ENCODE measurements at regions not wholly inside any gene's neighbourhood (a gene's known extent, or its start where the extent isn't known, plus 50 kb on each side); places are given as distances from the start of the nearest gene placed in this dataset.

DNA sequence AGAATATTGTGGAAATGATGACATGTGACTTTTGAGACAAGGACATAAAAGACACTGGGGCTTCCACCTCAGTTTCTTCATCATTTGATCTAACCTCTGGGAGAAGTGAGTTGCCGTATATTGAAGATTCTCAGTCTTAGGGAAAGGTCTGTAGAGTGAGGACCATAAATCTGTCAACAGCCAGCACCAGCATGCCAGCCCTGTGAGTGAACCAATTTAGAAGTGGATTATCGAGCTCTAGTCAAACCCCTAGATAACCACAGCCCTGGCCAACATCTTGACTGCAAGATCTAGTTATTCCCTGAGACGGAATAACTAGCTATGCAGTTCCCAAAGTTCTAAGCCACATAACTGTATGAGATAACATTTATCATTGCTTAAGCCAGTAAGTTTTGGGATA is 108.8 kb upstream of the PTPRR start:
- TF ChIP-seq HNF4A (conservative IDR thresholded peaks at IDR 0.05) = no peak
- Histone ChIP-seq H3K9ac (ENCODE audit: low read depth in 1 of 2, low read length in 2 of 2) (no peak overlapping the region), H3K9me3 (ENCODE audit: control insufficient read depth in 4 of 4, low read length in 3 of 4) (no peaks in the 10 kb centered on the region), H3K36me3 (ENCODE audit: control insufficient read depth in 4 of 4, insufficient read depth in 3 of 4, low read depth in 1 of 4, low read length in 3 of 4) (no peaks in the 10 kb centered on the region), H3K27ac (ENCODE audit: low read depth in 1 of 2, low read length in 2 of 2) (no peak overlapping the region), H3K4me3 (ENCODE audit: low read depth in 1 of 3, low read length in 3 of 3) (no peak overlapping the region), H3K27me3 (ENCODE audit: control insufficient read depth in 4 of 4, insufficient read depth in 4 of 4, low read length in 3 of 4) (no peaks in the 10 kb centered on the region), H3K4me1 (ENCODE audit: control insufficient read depth in 4 of 4, insufficient read depth in 4 of 4, low read length in 3 of 4) (no peaks in the 10 kb centered on the region)
- 71% methylated on average over 3 of the region's 3 CpGs for WGBS
- DNase-seq (ENCODE audit: low spot score) = no peak

DNA sequence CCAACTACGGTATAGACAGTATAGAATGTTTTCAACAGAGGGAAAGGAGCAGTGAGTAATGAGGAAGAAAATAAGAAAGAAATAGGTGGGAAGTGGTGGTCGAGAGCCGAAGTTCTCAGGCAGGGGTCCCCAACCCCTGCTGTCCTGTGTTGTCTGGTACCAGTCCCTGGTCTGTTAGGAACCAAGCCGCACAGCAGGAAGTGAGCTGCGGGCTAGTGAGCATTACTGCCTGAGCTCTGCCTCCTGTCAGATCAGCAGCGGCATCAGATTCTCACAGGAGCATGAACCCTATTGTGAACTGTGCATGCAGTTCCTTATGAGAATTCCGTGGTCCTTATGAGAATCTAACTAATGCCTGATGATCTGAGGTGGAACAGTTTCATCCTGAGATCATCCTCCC is 107.3 kb upstream of the PTPRR start:
- Histone ChIP-seq H3K27me3 (ENCODE audit: control insufficient read depth in 4 of 4, insufficient read depth in 4 of 4, low read length in 3 of 4) (no peaks in the 10 kb centered on the region), H3K9ac (ENCODE audit: low read depth in 1 of 2, low read length in 2 of 2) (no peak overlapping the region), H3K4me1 (ENCODE audit: control insufficient read depth in 4 of 4, insufficient read depth in 4 of 4, low read length in 3 of 4) (no peaks in the 10 kb centered on the region), H3K4me3 (ENCODE audit: low read depth in 1 of 3, low read length in 3 of 3) (no peak overlapping the region), H3K27ac (ENCODE audit: low read depth in 1 of 2, low read length in 2 of 2) (no peak overlapping the region), H3K36me3 (ENCODE audit: control insufficient read depth in 4 of 4, insufficient read depth in 3 of 4, low read depth in 1 of 4, low read length in 3 of 4) (no peaks in the 10 kb centered on the region), H3K9me3 (ENCODE audit: control insufficient read depth in 4 of 4, low read length in 3 of 4) (no peaks in the 10 kb centered on the region)
- TF ChIP-seq FOXA2 (IDR thresholded peaks at IDR 0.05) (no peak), RXRA (IDR thresholded peaks at IDR 0.05) (no peak), RAD21 (IDR thresholded peaks at IDR 0.05) (no peak)
- TF ChIP-seq, protein P1, sequence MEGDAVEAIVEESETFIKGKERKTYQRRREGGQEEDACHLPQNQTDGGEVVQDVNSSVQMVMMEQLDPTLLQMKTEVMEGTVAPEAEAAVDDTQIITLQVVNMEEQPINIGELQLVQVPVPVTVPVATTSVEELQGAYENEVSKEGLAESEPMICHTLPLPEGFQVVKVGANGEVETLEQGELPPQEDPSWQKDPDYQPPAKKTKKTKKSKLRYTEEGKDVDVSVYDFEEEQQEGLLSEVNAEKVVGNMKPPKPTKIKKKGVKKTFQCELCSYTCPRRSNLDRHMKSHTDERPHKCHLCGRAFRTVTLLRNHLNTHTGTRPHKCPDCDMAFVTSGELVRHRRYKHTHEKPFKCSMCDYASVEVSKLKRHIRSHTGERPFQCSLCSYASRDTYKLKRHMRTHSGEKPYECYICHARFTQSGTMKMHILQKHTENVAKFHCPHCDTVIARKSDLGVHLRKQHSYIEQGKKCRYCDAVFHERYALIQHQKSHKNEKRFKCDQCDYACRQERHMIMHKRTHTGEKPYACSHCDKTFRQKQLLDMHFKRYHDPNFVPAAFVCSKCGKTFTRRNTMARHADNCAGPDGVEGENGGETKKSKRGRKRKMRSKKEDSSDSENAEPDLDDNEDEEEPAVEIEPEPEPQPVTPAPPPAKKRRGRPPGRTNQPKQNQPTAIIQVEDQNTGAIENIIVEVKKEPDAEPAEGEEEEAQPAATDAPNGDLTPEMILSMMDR (IDR thresholded peaks at IDR 0.05; ENCODE audit: low read depth, low read length, missing input control) = no peak
- TF ChIP-seq, protein P2, sequence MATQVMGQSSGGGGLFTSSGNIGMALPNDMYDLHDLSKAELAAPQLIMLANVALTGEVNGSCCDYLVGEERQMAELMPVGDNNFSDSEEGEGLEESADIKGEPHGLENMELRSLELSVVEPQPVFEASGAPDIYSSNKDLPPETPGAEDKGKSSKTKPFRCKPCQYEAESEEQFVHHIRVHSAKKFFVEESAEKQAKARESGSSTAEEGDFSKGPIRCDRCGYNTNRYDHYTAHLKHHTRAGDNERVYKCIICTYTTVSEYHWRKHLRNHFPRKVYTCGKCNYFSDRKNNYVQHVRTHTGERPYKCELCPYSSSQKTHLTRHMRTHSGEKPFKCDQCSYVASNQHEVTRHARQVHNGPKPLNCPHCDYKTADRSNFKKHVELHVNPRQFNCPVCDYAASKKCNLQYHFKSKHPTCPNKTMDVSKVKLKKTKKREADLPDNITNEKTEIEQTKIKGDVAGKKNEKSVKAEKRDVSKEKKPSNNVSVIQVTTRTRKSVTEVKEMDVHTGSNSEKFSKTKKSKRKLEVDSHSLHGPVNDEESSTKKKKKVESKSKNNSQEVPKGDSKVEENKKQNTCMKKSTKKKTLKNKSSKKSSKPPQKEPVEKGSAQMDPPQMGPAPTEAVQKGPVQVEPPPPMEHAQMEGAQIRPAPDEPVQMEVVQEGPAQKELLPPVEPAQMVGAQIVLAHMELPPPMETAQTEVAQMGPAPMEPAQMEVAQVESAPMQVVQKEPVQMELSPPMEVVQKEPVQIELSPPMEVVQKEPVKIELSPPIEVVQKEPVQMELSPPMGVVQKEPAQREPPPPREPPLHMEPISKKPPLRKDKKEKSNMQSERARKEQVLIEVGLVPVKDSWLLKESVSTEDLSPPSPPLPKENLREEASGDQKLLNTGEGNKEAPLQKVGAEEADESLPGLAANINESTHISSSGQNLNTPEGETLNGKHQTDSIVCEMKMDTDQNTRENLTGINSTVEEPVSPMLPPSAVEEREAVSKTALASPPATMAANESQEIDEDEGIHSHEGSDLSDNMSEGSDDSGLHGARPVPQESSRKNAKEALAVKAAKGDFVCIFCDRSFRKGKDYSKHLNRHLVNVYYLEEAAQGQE (IDR thresholded peaks at IDR 0.05) = no peak
- TF ChIP-seq, protein P3, sequence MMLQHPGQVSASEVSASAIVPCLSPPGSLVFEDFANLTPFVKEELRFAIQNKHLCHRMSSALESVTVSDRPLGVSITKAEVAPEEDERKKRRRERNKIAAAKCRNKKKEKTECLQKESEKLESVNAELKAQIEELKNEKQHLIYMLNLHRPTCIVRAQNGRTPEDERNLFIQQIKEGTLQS (IDR thresholded peaks at IDR 0.05) = no peak
- TF ChIP-seq, protein P4, sequence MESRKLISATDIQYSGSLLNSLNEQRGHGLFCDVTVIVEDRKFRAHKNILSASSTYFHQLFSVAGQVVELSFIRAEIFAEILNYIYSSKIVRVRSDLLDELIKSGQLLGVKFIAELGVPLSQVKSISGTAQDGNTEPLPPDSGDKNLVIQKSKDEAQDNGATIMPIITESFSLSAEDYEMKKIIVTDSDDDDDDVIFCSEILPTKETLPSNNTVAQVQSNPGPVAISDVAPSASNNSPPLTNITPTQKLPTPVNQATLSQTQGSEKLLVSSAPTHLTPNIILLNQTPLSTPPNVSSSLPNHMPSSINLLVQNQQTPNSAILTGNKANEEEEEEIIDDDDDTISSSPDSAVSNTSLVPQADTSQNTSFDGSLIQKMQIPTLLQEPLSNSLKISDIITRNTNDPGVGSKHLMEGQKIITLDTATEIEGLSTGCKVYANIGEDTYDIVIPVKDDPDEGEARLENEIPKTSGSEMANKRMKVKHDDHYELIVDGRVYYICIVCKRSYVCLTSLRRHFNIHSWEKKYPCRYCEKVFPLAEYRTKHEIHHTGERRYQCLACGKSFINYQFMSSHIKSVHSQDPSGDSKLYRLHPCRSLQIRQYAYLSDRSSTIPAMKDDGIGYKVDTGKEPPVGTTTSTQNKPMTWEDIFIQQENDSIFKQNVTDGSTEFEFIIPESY (IDR thresholded peaks at IDR 0.05) = no peak
- TF ChIP-seq, protein P5, sequence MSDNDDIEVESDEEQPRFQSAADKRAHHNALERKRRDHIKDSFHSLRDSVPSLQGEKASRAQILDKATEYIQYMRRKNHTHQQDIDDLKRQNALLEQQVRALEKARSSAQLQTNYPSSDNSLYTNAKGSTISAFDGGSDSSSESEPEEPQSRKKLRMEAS (IDR thresholded peaks at IDR 0.05) = no peak
- DNase-seq (ENCODE audit: low spot score) = no peak
- 62% methylated on average over 7 of the region's 7 CpGs for WGBS

DNA sequence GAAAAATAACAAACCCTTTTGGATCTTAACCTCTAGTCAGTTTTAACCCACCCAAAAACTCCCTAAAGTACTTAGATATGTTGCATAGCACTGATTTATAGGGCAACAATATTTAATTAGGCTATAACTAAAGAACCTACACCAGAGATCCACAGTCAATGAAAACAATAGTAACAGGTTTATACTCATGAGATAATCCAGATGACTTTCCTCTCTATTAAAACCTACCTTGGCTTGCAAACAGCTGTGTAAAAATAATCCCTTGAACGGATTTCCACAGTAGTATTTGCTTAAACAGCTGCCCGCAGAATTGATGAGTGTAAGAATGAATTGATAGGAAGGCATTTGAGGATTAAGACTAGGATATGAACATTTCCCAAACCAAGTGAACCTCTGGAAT is 104.3 kb upstream of the PTPRR start:
- H3K27ac ChIP-seq (ENCODE audit: low read depth in 1 of 2, low read length in 2 of 2) = no peak overlapping the region
- no peak overlapping the region for H3K4me3 ChIP-seq (ENCODE audit: low read depth in 1 of 3, low read length in 3 of 3)
- H3K9ac ChIP-seq (ENCODE audit: low read depth in 1 of 2, low read length in 2 of 2) = no peak overlapping the region
- TF ChIP-seq YY1 (IDR thresholded peaks at IDR 0.05) (no peak), EGR1 (IDR thresholded peaks at IDR 0.05; ENCODE audit: low read depth in 2 of 2) (no peak)
- 84% methylated on average over 2 of the region's 2 CpGs for WGBS
- no peaks in the 10 kb centered on the region for H3K27me3 ChIP-seq (ENCODE audit: control insufficient read depth in 4 of 4, insufficient read depth in 4 of 4, low read length in 3 of 4)
- no peaks in the 10 kb centered on the region for H3K36me3 ChIP-seq (ENCODE audit: control insufficient read depth in 4 of 4, insufficient read depth in 3 of 4, low read depth in 1 of 4, low read length in 3 of 4)
- DNase-seq (ENCODE audit: low spot score) = no peak
- H3K4me1 ChIP-seq (ENCODE audit: control insufficient read depth in 4 of 4, insufficient read depth in 4 of 4, low read length in 3 of 4) = no peaks in the 10 kb centered on the region
- H3K9me3 ChIP-seq (ENCODE audit: control insufficient read depth in 4 of 4, low read length in 3 of 4) = no peaks in the 10 kb centered on the region
